ENCODE measurements at regions not wholly inside any gene's neighbourhood (a gene's known extent, or its start where the extent isn't known, plus 50 kb on each side); places are given as distances from the start of the nearest gene placed in this dataset.
A peak's percentile ranks its signal among the peaks of the same experiment; 100 is the strongest.

DNA sequence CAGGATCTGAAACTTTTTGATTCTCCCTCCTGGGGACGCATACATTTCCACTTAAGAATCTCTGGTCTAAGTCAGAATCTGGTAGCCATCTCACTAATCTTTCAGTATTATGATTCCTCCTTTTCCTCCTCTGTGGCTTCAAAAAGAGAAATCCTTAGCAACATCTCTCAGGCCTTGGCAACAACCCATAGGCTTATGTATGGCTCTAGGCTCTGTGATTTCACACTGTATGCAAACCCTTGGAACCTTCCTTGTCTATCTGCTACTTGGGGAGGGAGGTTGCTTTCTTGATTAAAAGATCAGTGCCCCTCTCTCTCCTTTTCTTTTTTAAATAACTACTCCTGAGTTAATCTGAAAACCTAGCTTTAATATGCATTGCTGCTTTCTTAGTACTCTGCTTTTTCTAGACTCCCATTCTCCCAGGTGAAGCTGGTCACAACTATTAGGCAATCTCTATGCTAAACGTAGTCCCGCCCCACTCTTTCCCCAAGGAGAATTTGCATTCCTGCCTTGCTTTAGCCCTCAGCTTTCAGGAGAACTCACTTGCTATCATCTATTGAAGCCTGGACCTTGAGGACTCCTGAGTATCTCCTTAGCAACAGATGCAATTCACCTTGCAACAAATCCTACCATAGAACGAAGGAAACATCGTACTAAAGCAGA lies 72.2 kb upstream of the L3MBTL4 start:
- POLR2A ChIA-PET, result no interaction called here
- no peak overlapping the region for H3K4me3 Mint-ChIP-seq
- Histone ChIP-seq H3K27ac (ENCODE audit: low read depth, low read length) (no peak overlapping the region), H3K4me3 (ENCODE audit: low read length) (no peak overlapping the region), H3K4me1 (ENCODE audit: insufficient read depth, low read length) (no peaks in the 10 kb centered on the region), H3K9me3 (ENCODE audit: low read length) (no peaks in the 10 kb centered on the region), H3K27me3 (ENCODE audit: insufficient read depth, low read length, poor library complexity, severe bottlenecking) (no peaks in the 10 kb centered on the region), H3K36me3 (ENCODE audit: insufficient read depth, low read length) (no peaks in the 10 kb centered on the region)
- CTCF ChIA-PET, result no interaction called here
- H3K27ac Mint-ChIP-seq, result no peak overlapping the region
- no peaks in the 10 kb centered on the region for H3K27me3 Mint-ChIP-seq
- peaks cover 0 to 14% (median 6%) of the 10 kb centered on the region in 5 donors for H3K9me3 Mint-ChIP-seq
- no peak for DNase-seq
- H3K4me1 Mint-ChIP-seq, result no peaks in the 10 kb centered on the region
- no peaks in the 10 kb centered on the region for H3K36me3 Mint-ChIP-seq

DNA sequence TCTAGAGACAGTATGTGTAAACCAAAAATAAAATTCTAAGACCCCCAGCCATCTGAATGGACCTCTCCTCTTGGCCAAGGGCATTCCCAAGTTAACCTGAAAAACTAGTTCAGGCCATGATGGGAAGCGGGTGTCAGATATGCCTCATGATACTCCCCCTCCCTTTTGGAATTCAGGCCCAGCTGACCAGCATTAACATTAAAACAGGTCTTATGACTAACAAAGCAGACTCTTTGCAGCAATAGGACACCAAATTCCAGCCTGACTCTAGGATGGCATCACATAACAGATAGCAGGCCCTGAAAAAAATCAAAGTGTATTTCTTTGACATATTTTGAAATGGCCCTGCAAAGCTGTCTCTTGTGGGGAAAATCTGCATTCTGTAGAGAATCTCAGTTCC lies 73.3 kb upstream of the L3MBTL4 start:
- Histone ChIP-seq H3K9me3 (ENCODE audit: low read length) (no peaks in the 10 kb centered on the region), H3K27ac (ENCODE audit: low read depth, low read length) (no peak overlapping the region), H3K27me3 (ENCODE audit: insufficient read depth, low read length, poor library complexity, severe bottlenecking) (no peaks in the 10 kb centered on the region), H3K4me1 (ENCODE audit: insufficient read depth, low read length) (no peaks in the 10 kb centered on the region), H3K36me3 (ENCODE audit: insufficient read depth, low read length) (no peaks in the 10 kb centered on the region), H3K4me3 (ENCODE audit: low read length) (no peak overlapping the region)
- POLR2A ChIA-PET, result no interaction called here
- no peaks in the 10 kb centered on the region for H3K36me3 Mint-ChIP-seq
- no peak overlapping the region for H3K27ac Mint-ChIP-seq
- no peaks in the 10 kb centered on the region for H3K27me3 Mint-ChIP-seq
- CTCF ChIA-PET, result no interaction called here
- peaks cover 0 to 14% (median 6%) of the 10 kb centered on the region in 5 donors for H3K9me3 Mint-ChIP-seq
- DNase-seq, result no peak
- no peaks in the 10 kb centered on the region for H3K4me1 Mint-ChIP-seq
- no peak overlapping the region for H3K4me3 Mint-ChIP-seq

DNA sequence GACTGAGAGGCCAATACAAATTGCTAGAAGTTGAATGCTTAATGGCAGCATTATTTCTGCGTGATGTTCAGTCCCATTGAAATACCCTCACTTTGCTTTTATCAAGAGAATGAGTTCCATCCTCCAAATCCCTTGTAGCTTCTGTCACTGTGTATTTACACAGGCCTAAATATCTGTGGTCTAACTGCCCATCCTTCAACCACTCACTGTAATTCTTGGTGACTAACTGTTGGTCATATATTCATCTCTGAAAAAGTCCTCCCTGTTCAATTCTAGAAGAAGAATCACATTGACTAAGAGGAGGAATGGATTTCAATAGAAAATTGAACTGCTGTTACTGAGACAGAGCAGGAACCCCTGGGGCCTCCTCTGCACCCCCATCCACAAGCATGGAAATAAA lies 74.2 kb upstream of the L3MBTL4 start:
- Histone ChIP-seq H3K27me3 (ENCODE audit: insufficient read depth, low read length, poor library complexity, severe bottlenecking) (no peaks in the 10 kb centered on the region), H3K4me1 (ENCODE audit: insufficient read depth, low read length) (no peaks in the 10 kb centered on the region), H3K27ac (ENCODE audit: low read depth, low read length) (no peak overlapping the region), H3K4me3 (ENCODE audit: low read length) (no peak overlapping the region), H3K9me3 (ENCODE audit: low read length) (no peaks in the 10 kb centered on the region), H3K36me3 (ENCODE audit: insufficient read depth, low read length) (no peaks in the 10 kb centered on the region)
- no peak overlapping the region for H3K27ac Mint-ChIP-seq
- no peaks in the 10 kb centered on the region for H3K4me1 Mint-ChIP-seq
- H3K9me3 Mint-ChIP-seq, result peaks cover 0 to 11% (median 6%) of the 10 kb centered on the region in 5 donors
- H3K4me3 Mint-ChIP-seq, result no peak overlapping the region
- no peaks in the 10 kb centered on the region for H3K36me3 Mint-ChIP-seq
- no peaks in the 10 kb centered on the region for H3K27me3 Mint-ChIP-seq
- ChIA-PET CTCF (no interaction called here), POLR2A (no interaction called here)
- no peak for DNase-seq

GRCh38 chr18:6489977-6490376 lies 75.3 kb upstream of the L3MBTL4 start:
- no peak overlapping the region for H3K27ac Mint-ChIP-seq
- H3K4me1 ChIP-seq (ENCODE audit: insufficient read depth, low read length), result no peaks in the 10 kb centered on the region
- no peak overlapping the region for H3K4me3 ChIP-seq (ENCODE audit: low read length)
- no peaks in the 10 kb centered on the region for H3K27me3 ChIP-seq (ENCODE audit: insufficient read depth, low read length, poor library complexity, severe bottlenecking)
- no peaks in the 10 kb centered on the region for H3K36me3 Mint-ChIP-seq
- no peaks in the 10 kb centered on the region for H3K9me3 ChIP-seq (ENCODE audit: low read length)
- no peaks in the 10 kb centered on the region for H3K36me3 ChIP-seq (ENCODE audit: insufficient read depth, low read length)
- ChIA-PET CTCF (no interaction called here), POLR2A (no interaction called here)
- no peak overlapping the region for H3K4me3 Mint-ChIP-seq
- DNase-seq, result no peak
- no peaks in the 10 kb centered on the region for H3K4me1 Mint-ChIP-seq
- H3K27ac ChIP-seq (ENCODE audit: low read depth, low read length), result no peak overlapping the region
- peaks cover 0 to 11% (median 6%) of the 10 kb centered on the region in 5 donors for H3K9me3 Mint-ChIP-seq
- no peaks in the 10 kb centered on the region for H3K27me3 Mint-ChIP-seq

- Mint-ChIP-seq H3K27ac (no peak overlapping the region), H3K27me3 (no peaks in the 10 kb centered on the region), H3K4me3 (no peak overlapping the region), H3K36me3 (no peaks in the 10 kb centered on the region), H3K9me3 (peaks cover 0 to 6% (median 4%) of the 10 kb centered on the region in 5 donors), H3K4me1 (no peaks in the 10 kb centered on the region)
- Histone ChIP-seq H3K36me3 (ENCODE audit: insufficient read depth, low read length) (no peaks in the 10 kb centered on the region), H3K4me1 (ENCODE audit: insufficient read depth, low read length) (no peaks in the 10 kb centered on the region), H3K27ac (ENCODE audit: low read depth, low read length) (no peak overlapping the region), H3K27me3 (ENCODE audit: insufficient read depth, low read length, poor library complexity, severe bottlenecking) (no peaks in the 10 kb centered on the region), H3K9me3 (ENCODE audit: low read length) (no peaks in the 10 kb centered on the region), H3K4me3 (ENCODE audit: low read length) (no peak overlapping the region)
- no peak for DNase-seq
- ChIA-PET POLR2A (no interaction called here), CTCF (no interaction called here)
Measured at GRCh38 chr18:6493194-6493593, 78.5 kb upstream of the L3MBTL4 start.

- no peaks in the 10 kb centered on the region for H3K27me3 ChIP-seq (ENCODE audit: insufficient read depth, low read length, poor library complexity, severe bottlenecking)
- H3K9me3 Mint-ChIP-seq, result peaks cover 0 to 5% (median 2%) of the 10 kb centered on the region in 5 donors
Measured at GRCh38 chr18:6495536-6495935, 80.8 kb upstream of the L3MBTL4 start.

DNA sequence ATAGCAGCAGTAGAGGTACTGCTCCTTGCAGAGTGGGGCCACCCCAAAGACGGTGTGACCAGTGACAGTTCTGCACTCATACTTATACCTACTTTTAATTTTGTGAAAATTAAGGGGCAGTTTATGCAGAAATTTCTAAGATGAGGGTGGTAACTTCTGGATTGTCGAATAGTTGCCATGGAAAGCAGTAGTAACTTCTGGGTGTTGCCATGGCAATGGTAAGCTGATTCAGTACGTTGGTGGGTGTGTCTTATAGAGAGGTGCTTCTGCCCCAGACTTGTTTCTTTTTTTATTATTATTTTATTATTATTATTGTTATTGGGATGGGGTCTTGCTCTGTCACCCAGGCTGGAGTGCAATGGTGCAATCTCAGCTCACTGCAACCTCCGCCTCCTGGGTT lies 82.8 kb upstream of the L3MBTL4 start:
- H3K27ac ChIP-seq (ENCODE audit: low read depth, low read length), result no peak overlapping the region
- no peaks in the 10 kb centered on the region for H3K9me3 ChIP-seq (ENCODE audit: low read length)
- DNase-seq, result no peak
- CTCF ChIA-PET, result no interaction called here
- no peaks in the 10 kb centered on the region for H3K4me1 ChIP-seq (ENCODE audit: insufficient read depth, low read length)
- H3K36me3 Mint-ChIP-seq, result no peaks in the 10 kb centered on the region
- no peaks in the 10 kb centered on the region for H3K27me3 ChIP-seq (ENCODE audit: insufficient read depth, low read length, poor library complexity, severe bottlenecking)
- H3K27me3 Mint-ChIP-seq, result no peaks in the 10 kb centered on the region
- H3K4me1 Mint-ChIP-seq, result no peaks in the 10 kb centered on the region
- no peaks in the 10 kb centered on the region for H3K36me3 ChIP-seq (ENCODE audit: insufficient read depth, low read length)
- H3K9me3 Mint-ChIP-seq, result peaks cover 0 to 16% (median 2%) of the 10 kb centered on the region in 5 donors
- no peak overlapping the region for H3K4me3 ChIP-seq (ENCODE audit: low read length)
- H3K27ac Mint-ChIP-seq, result no peak overlapping the region
- POLR2A ChIA-PET, result no interaction called here
- no peak overlapping the region for H3K4me3 Mint-ChIP-seq

More at GRCh38 chr18:6495536-6495935, 80.8 kb upstream of the L3MBTL4 start:
- Histone ChIP-seq H3K27ac (ENCODE audit: low read depth, low read length) (no peak overlapping the region), H3K4me1 (ENCODE audit: insufficient read depth, low read length) (no peaks in the 10 kb centered on the region), H3K4me3 (ENCODE audit: low read length) (no peak overlapping the region), H3K36me3 (ENCODE audit: insufficient read depth, low read length) (no peaks in the 10 kb centered on the region), H3K9me3 (ENCODE audit: low read length) (no peaks in the 10 kb centered on the region)
- no peaks in the 10 kb centered on the region for H3K27me3 Mint-ChIP-seq
- H3K4me1 Mint-ChIP-seq, result no peaks in the 10 kb centered on the region
- no peak for DNase-seq
- H3K4me3 Mint-ChIP-seq, result no peak overlapping the region
- H3K36me3 Mint-ChIP-seq, result no peaks in the 10 kb centered on the region
- POLR2A ChIA-PET, result no interaction called here
- no peak overlapping the region for H3K27ac Mint-ChIP-seq
- CTCF ChIA-PET, result no interaction called here

DNA sequence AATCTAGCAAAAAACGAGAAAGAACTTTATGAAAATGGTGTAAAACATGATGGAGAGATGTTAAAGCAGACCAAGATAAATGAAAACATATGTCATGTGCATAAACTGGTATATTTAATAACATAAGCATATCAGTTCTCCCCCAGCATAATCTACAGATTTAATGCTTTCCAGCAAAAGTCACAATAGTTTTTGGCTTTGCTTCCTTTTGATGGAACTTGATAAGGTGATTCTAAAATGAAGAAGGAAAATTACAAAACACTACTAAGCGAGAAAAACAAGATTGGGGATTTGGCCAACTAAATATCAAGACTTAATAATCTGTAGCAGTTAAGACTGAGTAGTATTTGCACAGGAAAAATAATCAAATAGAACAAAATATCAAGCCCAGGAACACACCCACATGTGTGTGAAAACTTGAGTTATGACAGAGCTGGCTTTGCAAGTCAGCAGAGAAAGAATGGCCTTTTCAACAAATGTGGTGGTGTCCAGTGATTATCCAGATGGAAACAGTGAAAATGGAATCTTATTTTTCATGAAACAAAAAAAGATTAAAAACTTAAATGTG lies 83.7 kb upstream of the L3MBTL4 start:
- H3K9me3 Mint-ChIP-seq, result peaks cover 0 to 16% (median 4%) of the 10 kb centered on the region in 5 donors
- CTCF ChIA-PET, result no interaction called here
- POLR2A ChIA-PET, result no interaction called here

More for the DNA sequence above, 83.7 kb upstream of the L3MBTL4 start:
- H3K4me1 ChIP-seq (ENCODE audit: insufficient read depth, low read length), result no peaks in the 10 kb centered on the region
- no peaks in the 10 kb centered on the region for H3K9me3 ChIP-seq (ENCODE audit: low read length)
- H3K27me3 ChIP-seq (ENCODE audit: insufficient read depth, low read length, poor library complexity, severe bottlenecking), result no peaks in the 10 kb centered on the region
- H3K27ac ChIP-seq (ENCODE audit: low read depth, low read length), result no peak overlapping the region
- no peaks in the 10 kb centered on the region for H3K27me3 Mint-ChIP-seq
- no peak for DNase-seq
- H3K4me3 ChIP-seq (ENCODE audit: low read length), result no peak overlapping the region
- no peaks in the 10 kb centered on the region for H3K36me3 ChIP-seq (ENCODE audit: insufficient read depth, low read length)
- no peak overlapping the region for H3K4me3 Mint-ChIP-seq
- no peaks in the 10 kb centered on the region for H3K36me3 Mint-ChIP-seq
- peak overlapping the region in 1 of 8 donors; percentile 18 for H3K27ac Mint-ChIP-seq
- H3K4me1 Mint-ChIP-seq, result no peaks in the 10 kb centered on the region
